ENCODE measurements at regions not wholly inside any gene's neighbourhood (a gene's known extent, or its start where the extent isn't known, plus 50 kb on each side); places are given as distances from the start of the nearest gene placed in this dataset.

- H3K27ac ChIP-seq (ENCODE audit: low read depth in 1 of 2, low read length in 2 of 2): no peak overlapping the region
These were observed 69.4 kb upstream of the PIP4K2A start for GRCh38 chr10:22783807-22784206.

More at GRCh38 chr10:22783807-22784206, 69.4 kb upstream of the PIP4K2A start:
- no peak for TF ChIP-seq SP1 (IDR thresholded peaks at IDR 0.05)
- TF ChIP-seq FOXA2 (IDR thresholded peaks at IDR 0.05): no peak
- TF ChIP-seq ZBTB33 (IDR thresholded peaks at IDR 0.05): no peak
- no peak for TF ChIP-seq REST (IDR thresholded peaks at IDR 0.05)
- no peak for TF ChIP-seq RAD21 (IDR thresholded peaks at IDR 0.05)
- no peak for TF ChIP-seq RXRA (IDR thresholded peaks at IDR 0.05)
- no peak for TF ChIP-seq CTCF (IDR thresholded peaks at IDR 0.05; ENCODE audit: low read depth, low read length, missing input control)
- TF ChIP-seq GABPA (IDR thresholded peaks at IDR 0.05 in 1 of 2, conservative IDR thresholded peaks at IDR 0.05 in 1 of 2): no peak
- no peak for TF ChIP-seq JUND (IDR thresholded peaks at IDR 0.05)
- TF ChIP-seq EGR1 (IDR thresholded peaks at IDR 0.05; ENCODE audit: low read depth in 2 of 2): no peak
- no peak for TF ChIP-seq TAF1 (conservative IDR thresholded peaks at IDR 0.05)
- no peak for TF ChIP-seq MAX (IDR thresholded peaks at IDR 0.05)
- no peak for TF ChIP-seq YY1 (IDR thresholded peaks at IDR 0.05)
- no peak for TF ChIP-seq HNF4A (conservative IDR thresholded peaks at IDR 0.05)
- no peak overlapping the region for H3K9ac ChIP-seq (ENCODE audit: low read depth in 1 of 2, low read length in 2 of 2)
- DNase-seq (ENCODE audit: low spot score): no peak
- no peak overlapping the region for H3K4me3 ChIP-seq (ENCODE audit: low read depth in 1 of 3, low read length in 3 of 3)
- no peaks in the 10 kb centered on the region for H3K9me3 ChIP-seq (ENCODE audit: control insufficient read depth in 4 of 4, low read length in 3 of 4)
- no peaks in the 10 kb centered on the region for H3K36me3 ChIP-seq (ENCODE audit: control insufficient read depth in 4 of 4, insufficient read depth in 3 of 4, low read depth in 1 of 4, low read length in 3 of 4)
- WGBS: 90% methylated on average over 3 of the region's 3 CpGs
- no peaks in the 10 kb centered on the region for H3K27me3 ChIP-seq (ENCODE audit: control insufficient read depth in 4 of 4, insufficient read depth in 4 of 4, low read length in 3 of 4)
- peaks cover 0 to 18% (median 15%) of the 10 kb centered on the region in 4 donors for H3K4me1 ChIP-seq (ENCODE audit: control insufficient read depth in 4 of 4, insufficient read depth in 4 of 4, low read length in 3 of 4)
